ENCODE measurements at regions not wholly inside any gene's neighbourhood (a gene's known extent, or its start where the extent isn't known, plus 50 kb on each side); places are given as distances from the start of the nearest gene placed in this dataset.
"Not testable (repeated sequence)": the region's sequence is repeated elsewhere in the genome, so short reads cannot be mapped to it uniquely, and the experiment has no call there.

GRCh38 chr6:12506159-12506558 is 210.4 kb upstream of the PHACTR1 start:
- intact Hi-C loops (cut with micrococcal nuclease), result no loop called here

GRCh38 chr6:12507636-12508035 is 208.9 kb upstream of the PHACTR1 start:
- intact Hi-C loops (cut with micrococcal nuclease), result no loop called here

- intact Hi-C loops (cut with micrococcal nuclease), result no loop called here
Observed at GRCh38 chr6:12508553-12508952, 208.0 kb upstream of the PHACTR1 start.

- intact Hi-C loops (cut with micrococcal nuclease), result no loop called here
Observed at GRCh38 chr6:12509060-12509459, 207.5 kb upstream of the PHACTR1 start.

GRCh38 chr6:12516070-12516469 is 200.5 kb upstream of the PHACTR1 start:
- intact Hi-C loops (cut with micrococcal nuclease), result no loop called here

GRCh38 chr6:12522347-12522746 is 194.2 kb upstream of the PHACTR1 start:
- intact Hi-C loops (cut with micrococcal nuclease), result no loop called here

- intact Hi-C loops (cut with micrococcal nuclease), result no loop called here
Observed at GRCh38 chr6:12523726-12524125, 192.8 kb upstream of the PHACTR1 start.

GRCh38 chr6:12525276-12525675 is 191.3 kb upstream of the PHACTR1 start:
- intact Hi-C loops (cut with micrococcal nuclease), result no loop called here

- intact Hi-C loops (cut with micrococcal nuclease), result no loop called here
Observed at GRCh38 chr6:12527339-12527738, 189.2 kb upstream of the PHACTR1 start.

- intact Hi-C loops (cut with micrococcal nuclease), result no loop called here
Observed at GRCh38 chr6:12528136-12528535, 188.4 kb upstream of the PHACTR1 start.

GRCh38 chr6:12528581-12529363 is 187.8 kb upstream of the PHACTR1 start:
- intact Hi-C loops (cut with micrococcal nuclease), result no loop called here

- intact Hi-C loops (cut with micrococcal nuclease), result no loop called here
Observed at GRCh38 chr6:12529364-12530019, 187.1 kb upstream of the PHACTR1 start.

- intact Hi-C loops (cut with micrococcal nuclease), result no loop called here
Observed at GRCh38 chr6:12530345-12530744, 186.2 kb upstream of the PHACTR1 start.

GRCh38 chr6:12533586-12533985 is 183.0 kb upstream of the PHACTR1 start:
- intact Hi-C loops (cut with micrococcal nuclease), result no loop called here

GRCh38 chr6:12534069-12534853 is 182.3 kb upstream of the PHACTR1 start:
- intact Hi-C loops (cut with micrococcal nuclease), result no loop called here

GRCh38 chr6:12535586-12536314 is 180.8 kb upstream of the PHACTR1 start:
- intact Hi-C loops (cut with micrococcal nuclease), result no loop called here

- intact Hi-C loops (cut with micrococcal nuclease), result no loop called here
Observed at GRCh38 chr6:12536416-12536815, 180.2 kb upstream of the PHACTR1 start.

GRCh38 chr6:12537389-12537788 is 179.2 kb upstream of the PHACTR1 start:
- intact Hi-C loops (cut with micrococcal nuclease), result no loop called here

- intact Hi-C loops (cut with micrococcal nuclease), result no loop called here
Observed at GRCh38 chr6:12538881-12539357, 177.6 kb upstream of the PHACTR1 start.

- intact Hi-C loops (cut with micrococcal nuclease), result not testable (repeated sequence)
Observed at GRCh38 chr6:12542319-12543115, 174.1 kb upstream of the PHACTR1 start.

GRCh38 chr6:12543953-12544352 is 172.6 kb upstream of the PHACTR1 start:
- intact Hi-C loops (cut with micrococcal nuclease), result no loop called here
